Stimulated activated CD4-positive, alpha-beta T cell treated with anti-CD3 and anti-CD28 coated beads, TNF-alpha, amount 100 ng/mL, for 24 hours (primary cell): ENCODE measurements at regions not wholly inside any gene's neighbourhood (a gene's known extent, or its start where the extent isn't known, plus 50 kb on each side); places are given as distances from the start of the nearest gene placed in this dataset.
"Not testable (repeated sequence)": the region's sequence is repeated elsewhere in the genome, so short reads cannot be mapped to it uniquely, and the experiment has no call there.

Experiments used
- DNase-seq, 3 experiments: peaks; one replicate each; pipeline ENCODE4 v3.0.0-alpha.2; 2020; ENCODE audit warnings: low read depth in 3 of 3

DNA sequence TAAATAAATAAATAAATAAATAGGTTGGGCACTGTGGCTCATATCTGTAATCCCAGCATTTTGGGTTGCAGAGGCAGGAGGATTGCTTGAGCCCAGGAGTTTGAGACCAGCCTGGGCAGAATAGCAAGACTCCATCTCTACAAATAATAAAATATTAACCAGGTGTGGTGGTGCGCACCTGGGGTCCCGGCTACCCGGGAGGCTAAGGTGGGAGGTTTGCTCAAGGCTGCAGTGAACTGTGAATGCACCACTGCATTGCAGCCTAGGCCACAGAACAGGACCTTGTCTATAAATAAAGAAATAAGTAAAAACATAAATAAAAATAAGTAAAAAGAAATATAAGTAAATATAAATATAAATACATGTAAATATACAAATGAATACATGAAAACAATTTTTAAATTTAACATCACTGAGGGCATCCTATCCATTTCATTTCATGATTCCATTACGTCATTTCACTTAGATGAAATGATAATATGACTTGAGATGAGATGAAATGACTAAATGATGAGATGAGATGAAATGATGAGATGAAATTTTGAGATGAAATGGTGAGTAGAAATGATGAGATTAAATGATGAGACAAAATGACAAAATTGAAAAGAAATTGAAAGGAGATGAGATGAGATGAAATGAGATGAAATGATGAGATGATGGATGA, 233.4 kb downstream of the GOLGA6L6 start:
- DNase-seq: not testable (repeated sequence)

- not testable (repeated sequence) for DNase-seq
Measured at GRCh38 chr15:20307137-20307536, 234.5 kb downstream of the GOLGA6L6 start.

DNA sequence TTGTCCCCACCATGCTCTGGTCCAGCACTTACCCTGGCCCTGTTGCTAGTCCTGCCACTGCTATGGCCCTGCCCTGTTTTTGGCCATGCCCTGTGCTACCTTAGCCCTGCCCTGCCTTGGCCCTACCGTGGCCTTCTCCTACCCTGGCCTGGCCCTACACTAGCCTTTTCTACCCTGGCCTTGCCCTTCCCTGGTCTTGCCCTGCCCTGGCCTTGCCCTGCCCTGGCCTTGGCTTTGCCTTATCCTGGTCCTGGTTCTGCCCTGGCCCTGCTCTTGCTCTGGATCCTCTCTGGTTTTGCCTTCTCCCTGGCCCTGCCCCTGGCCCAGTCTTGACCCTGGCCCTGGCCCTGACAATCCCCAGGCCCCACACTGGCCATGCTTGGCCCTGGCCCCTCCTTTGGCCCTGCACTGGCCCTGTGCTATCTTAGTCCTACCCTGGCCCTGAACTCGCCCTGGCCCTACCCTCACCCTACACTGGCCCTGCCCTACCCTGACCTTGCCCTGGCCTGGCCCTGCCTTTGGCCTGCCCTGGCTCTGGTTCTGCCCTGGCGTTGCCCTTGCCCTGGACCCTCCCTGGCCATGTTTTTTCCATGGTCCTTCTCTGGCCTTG, 235.0 kb downstream of the GOLGA6L6 start:
- DNase-seq: not testable (repeated sequence)

DNA sequence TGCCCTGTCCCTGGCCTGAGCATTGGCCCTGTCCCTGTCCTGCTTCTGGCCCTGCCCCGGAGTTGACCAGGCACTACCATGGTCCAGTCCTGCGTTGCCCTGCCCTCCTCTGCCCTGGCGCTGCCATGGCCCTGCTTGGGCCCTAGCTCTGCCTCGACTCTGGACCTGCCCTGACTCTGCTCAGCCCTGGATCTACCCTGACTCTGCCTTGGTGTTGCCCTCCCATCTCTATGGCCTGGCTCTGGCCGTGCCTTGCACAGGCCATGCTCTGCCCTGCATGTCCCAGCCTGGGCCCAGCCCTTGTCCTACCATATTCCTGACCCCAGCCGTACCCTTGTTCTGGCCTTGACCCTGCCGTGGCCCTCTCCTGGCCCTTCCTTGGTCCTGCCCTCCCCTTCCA, 235.7 kb downstream of the GOLGA6L6 start:
- not testable (repeated sequence) for DNase-seq

GRCh38 chr15:20305015-20305465, 236.6 kb downstream of the GOLGA6L6 start:
- DNase-seq: not testable (repeated sequence)

GRCh38 chr15:20304282-20305014, 237.2 kb downstream of the GOLGA6L6 start:
- DNase-seq: not testable (repeated sequence)

GRCh38 chr15:20303248-20304171, 238.1 kb downstream of the GOLGA6L6 start:
- DNase-seq: not testable (repeated sequence)

- not testable (repeated sequence) for DNase-seq
Measured at GRCh38 chr15:20302141-20303069, 239.2 kb downstream of the GOLGA6L6 start.

DNA sequence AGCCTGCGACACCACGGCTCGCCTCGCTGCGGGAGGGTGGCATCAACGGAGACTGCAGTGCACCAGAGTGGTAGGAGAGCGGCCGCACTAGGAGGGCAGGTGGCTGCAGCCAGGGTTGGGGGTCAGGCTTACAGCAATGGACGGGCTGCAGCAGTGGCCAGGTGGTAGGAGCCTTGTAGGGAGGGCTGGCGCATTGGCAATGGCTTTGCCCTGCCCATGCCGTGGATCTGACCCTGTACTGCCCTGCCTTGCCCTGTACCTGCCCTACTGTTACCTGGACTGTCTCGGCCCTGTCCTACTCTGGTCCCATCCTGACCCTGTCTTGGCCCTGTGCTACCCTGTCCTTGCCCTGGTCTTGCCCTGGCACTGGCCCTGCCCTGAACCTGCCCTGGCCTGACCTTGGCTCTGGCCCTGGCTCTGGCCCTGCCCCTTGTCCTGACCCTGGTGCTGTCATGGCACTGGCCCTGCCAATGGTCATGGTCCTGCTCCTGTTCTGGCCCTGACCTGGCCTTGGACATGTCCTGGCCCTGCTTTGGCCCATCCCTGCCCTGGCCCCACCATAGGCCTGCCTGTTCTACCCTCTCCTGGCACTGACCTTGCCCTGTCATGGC, 240.0 kb downstream of the GOLGA6L6 start:
- not testable (repeated sequence) for DNase-seq

GRCh38 chr15:20301041-20301390, 240.6 kb downstream of the GOLGA6L6 start:
- not testable (repeated sequence) for DNase-seq

DNA sequence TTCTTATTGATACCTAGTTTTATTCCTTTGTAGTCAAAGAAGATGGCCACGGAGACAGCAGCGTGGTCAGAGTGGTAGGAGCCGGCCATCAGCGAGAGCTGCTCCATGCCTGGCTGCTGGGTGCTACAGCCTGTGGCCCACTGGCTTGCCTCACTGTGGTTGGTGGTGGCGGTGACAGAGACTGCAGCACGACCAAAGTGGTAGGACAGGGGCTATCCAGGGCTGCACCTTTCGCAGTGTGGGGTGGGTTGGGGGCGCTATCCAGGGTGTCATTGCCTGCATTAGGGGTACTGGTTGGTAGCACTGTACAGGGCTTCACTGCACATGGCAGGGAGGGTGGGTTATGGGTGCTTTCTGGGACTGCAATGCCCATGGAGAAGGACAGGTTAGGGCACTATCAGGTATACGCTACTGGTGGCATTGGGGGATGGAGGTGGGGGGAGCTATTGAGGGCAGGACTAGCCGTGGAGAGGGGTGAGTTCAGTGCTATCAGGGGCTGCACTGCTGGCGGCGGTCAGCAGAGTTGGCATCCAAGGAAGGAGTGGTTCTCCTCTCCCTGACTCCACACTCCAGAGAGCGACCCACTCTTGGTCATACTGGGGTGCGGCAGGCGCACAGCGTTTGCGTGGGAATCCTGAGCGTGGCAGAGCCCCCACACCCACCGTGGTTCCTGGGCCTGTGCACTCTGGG, 241.1 kb downstream of the GOLGA6L6 start:
- DNase-seq: not testable (repeated sequence)

GRCh38 chr15:20297603-20298123, 243.9 kb downstream of the GOLGA6L6 start:
- DNase-seq: not testable (repeated sequence)

DNA sequence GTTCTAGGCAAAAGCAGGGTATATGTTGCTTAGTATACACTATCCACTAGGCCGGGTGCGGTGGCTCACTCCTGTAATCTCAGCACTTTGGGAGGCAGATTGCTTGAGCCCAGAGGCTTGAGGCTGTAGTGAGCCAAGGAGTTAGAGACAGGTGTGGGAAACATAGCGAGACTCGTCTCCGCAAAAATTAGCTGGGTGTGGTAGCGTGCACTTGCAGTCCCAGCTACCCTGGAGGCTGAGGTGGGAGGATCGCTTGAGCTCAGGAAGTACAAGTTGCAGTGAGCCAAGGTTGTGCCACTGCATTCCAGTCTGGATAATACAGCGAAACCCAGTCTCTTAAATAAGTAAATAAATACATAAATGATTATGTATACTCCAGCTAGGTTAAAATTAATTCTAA, 245.3 kb downstream of the GOLGA6L6 start:
- DNase-seq: not testable (repeated sequence)

- DNase-seq: no peak
Measured at GRCh38 chr15:20295238-20295811, 246.3 kb downstream of the GOLGA6L6 start.

GRCh38 chr15:20294651-20295237, 246.9 kb downstream of the GOLGA6L6 start:
- DNase-seq: no peak

- DNase-seq: not testable (repeated sequence)
Measured at GRCh38 chr15:20292422-20293005, 249.1 kb downstream of the GOLGA6L6 start.

GRCh38 chr15:20291616-20292015, 250.0 kb downstream of the GOLGA6L6 start:
- not testable (repeated sequence) for DNase-seq

GRCh38 chr15:20290606-20291005, 251.0 kb downstream of the GOLGA6L6 start:
- not testable (repeated sequence) for DNase-seq
